Body of pancreas (tissue), 4 donors: ENCODE measurements at regions not wholly inside any gene's neighbourhood (a gene's known extent, or its start where the extent isn't known, plus 50 kb on each side); places are given as distances from the start of the nearest gene placed in this dataset.
"Not testable (repeated sequence)": the region's sequence is repeated elsewhere in the genome, so short reads cannot be mapped to it uniquely, and the experiment has no call there.

Experiments
- POLR2A ChIP-seq, 3 donors: fragments of 450-650 bp; IDR thresholded peaks; one replicate each; pipeline ENCODE4 v1.6.1; 2016; ENCODE audit warnings: antibody characterized with exemption in 3 of 3, mild to moderate bottlenecking in 2 of 3
- TF ChIP-seq, protein P1 (sequence below), 7 experiments: fragments of 450-650 bp in 4 of 7; fragments of 200-600 bp in 3 of 7; sonication (generic) in 3 of 7; IDR thresholded peaks; one replicate each; pipeline ENCODE4 v1.5.1; 2016 to 2019; ENCODE audit warnings: antibody characterized with exemption in 7 of 7

DNA sequence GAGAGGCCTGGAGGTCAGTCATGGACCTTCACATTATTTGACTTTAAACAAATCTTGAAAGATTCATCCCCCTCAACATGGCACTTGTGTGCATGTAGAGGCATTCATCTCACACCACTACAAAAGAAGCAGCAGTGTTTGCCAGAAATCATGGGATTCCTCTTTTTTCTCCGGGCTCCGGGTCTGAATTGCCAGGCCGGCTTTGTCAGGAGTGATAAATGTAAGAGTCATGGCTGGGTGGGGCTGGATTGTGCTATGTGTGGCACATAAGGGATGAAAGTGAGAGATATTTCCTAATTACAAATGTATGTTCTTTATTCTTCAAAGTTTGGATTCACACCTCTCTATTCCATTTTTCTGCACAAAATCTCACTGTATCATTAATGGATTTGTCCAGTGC, 228.7 kb upstream of the FRG1 start:
- not testable (repeated sequence) for TF ChIP-seq POLR2A (IDR thresholded peaks at IDR 0.05)
- TF ChIP-seq, protein P1, sequence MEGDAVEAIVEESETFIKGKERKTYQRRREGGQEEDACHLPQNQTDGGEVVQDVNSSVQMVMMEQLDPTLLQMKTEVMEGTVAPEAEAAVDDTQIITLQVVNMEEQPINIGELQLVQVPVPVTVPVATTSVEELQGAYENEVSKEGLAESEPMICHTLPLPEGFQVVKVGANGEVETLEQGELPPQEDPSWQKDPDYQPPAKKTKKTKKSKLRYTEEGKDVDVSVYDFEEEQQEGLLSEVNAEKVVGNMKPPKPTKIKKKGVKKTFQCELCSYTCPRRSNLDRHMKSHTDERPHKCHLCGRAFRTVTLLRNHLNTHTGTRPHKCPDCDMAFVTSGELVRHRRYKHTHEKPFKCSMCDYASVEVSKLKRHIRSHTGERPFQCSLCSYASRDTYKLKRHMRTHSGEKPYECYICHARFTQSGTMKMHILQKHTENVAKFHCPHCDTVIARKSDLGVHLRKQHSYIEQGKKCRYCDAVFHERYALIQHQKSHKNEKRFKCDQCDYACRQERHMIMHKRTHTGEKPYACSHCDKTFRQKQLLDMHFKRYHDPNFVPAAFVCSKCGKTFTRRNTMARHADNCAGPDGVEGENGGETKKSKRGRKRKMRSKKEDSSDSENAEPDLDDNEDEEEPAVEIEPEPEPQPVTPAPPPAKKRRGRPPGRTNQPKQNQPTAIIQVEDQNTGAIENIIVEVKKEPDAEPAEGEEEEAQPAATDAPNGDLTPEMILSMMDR (IDR thresholded peaks at IDR 0.05) = not testable (repeated sequence)
